Heart left ventricle (tissue), 16 donors: ENCODE measurements at regions not wholly inside any gene's neighbourhood (a gene's known extent, or its start where the extent isn't known, plus 50 kb on each side); places are given as distances from the start of the nearest gene placed in this dataset.
"Not testable (repeated sequence)": the region's sequence is repeated elsewhere in the genome, so short reads cannot be mapped to it uniquely, and the experiment has no call there.

Source experiments
- ATAC-seq, 4 donors: fragments of 200-7000 bp; cut with Tn5 transposase; one replicate each; pipeline ENCODE4 v1.9.1; 2020 to 2022; ENCODE audit warnings: moderate library complexity in 4 of 4, mild to moderate bottlenecking in 3 of 4, moderate number of reproducible peaks in 1 of 4
- DNase-seq, 5 donors: peaks; one replicate each; pipeline ENCODE4 v3.0.0-alpha.2; 2020
- H3K27ac ChIP-seq, 12 donors: fragments of 200-600 bp; sonication (generic) in 4 of 12; one replicate each; pipeline versions ENCODE4 v1.5.0 to v1.8.0; 2016 to 2022; ENCODE audit warnings: mild to moderate bottlenecking in 2 of 12
- H3K27me3 ChIP-seq, 9 donors: fragments of 200-600 bp; sonication (generic) in 2 of 9; one replicate each; pipeline versions ENCODE4 v1.5.1 to v1.8.0; 2016 to 2022; ENCODE audit warnings: mild to moderate bottlenecking in 3 of 9
- H3K36me3 ChIP-seq, 9 donors: fragments of 200-600 bp; sonication (generic) in 2 of 9; one replicate each; pipeline versions ENCODE4 v1.5.0 to v1.8.0; 2018 to 2022; ENCODE audit warnings: mild to moderate bottlenecking in 2 of 9
- H3K4me1 ChIP-seq, 12 donors: fragments of 200-600 bp; sonication (generic) in 4 of 12; one replicate each; pipeline versions ENCODE4 v1.5.0 to v1.8.0; 2016 to 2022; ENCODE audit warnings: mild to moderate bottlenecking in 3 of 12
- H3K4me3 ChIP-seq, 12 donors: fragments of 200-600 bp; sonication (generic) in 4 of 12; one replicate each; pipeline versions ENCODE4 v1.5.0 to v1.8.0; 2017 to 2022; ENCODE audit warnings: mild to moderate bottlenecking in 9 of 12, moderate library complexity in 4 of 12
- H3K9me3 ChIP-seq, 12 donors: fragments of 200-600 bp; sonication (generic) in 4 of 12; one replicate each; pipeline versions ENCODE4 v1.5.0 to v1.8.0; 2016 to 2022; ENCODE audit warnings: mild to moderate bottlenecking in 1 of 12
- CTCF ChIP-seq, 12 donors: fragments of 200-600 bp; sonication (generic) in 4 of 12; IDR thresholded peaks; one replicate each; pipeline versions ENCODE4 v1.5.0 to v1.8.0; 2018 to 2022; ENCODE audit warnings: antibody characterized with exemption in 12 of 12, mild to moderate bottlenecking in 5 of 12
- POLR2A ChIP-seq, 2 donors: fragments of 450-650 bp; IDR thresholded peaks; one replicate each; pipeline ENCODE4 v1.6.1; 2017; ENCODE audit warnings: antibody characterized with exemption in 2 of 2, mild to moderate bottlenecking in 2 of 2, moderate library complexity in 2 of 2
- WGBS, 4 donors: extraction: QIAGEN DNeasy Blood & Tissue Kit in 2 of 4; methylation state at CpG; one replicate each; pipeline versions ENCODE4 v1.1.5 to v1.1.7; 2013 to 2018; 5-methylcytosine and 5-hydroxymethylcytosine counted together
- intact Hi-C, 10 donors: fragments of 100-400 bp; cut with DNase I; formaldehyde crosslinking; loops; one replicate each; pipeline versions ENCODE4 v1.11.1 to v1.14.2; 2022
- donor health status: ischemic (EF 13 %, LVEDD 7.1; RV severe dilation, severe dysfunction).
- donor health status: healthy with polysubstance abuse.
- donor health status: DM: no; HTN: yes; CAD: no.
- donor health status: DM: no; HTN: no; CAD: no.
- donor health status: ischemic (EF 25% LVEDD 6.9; RV normal size, moderate dysfunction).
- donor health status: ischemic (EF 25% LVEDD 5.7; RV mildly dilated, moderate dysfunction).
- donor health status: healthy.
- donor health status: DM: yes; HTN: yes; CAD: no.
- donor health status: ischemic (EF 35%, LVEDD 5.7; RV mildly dilated, moderate dysfunction).
- donor health status: nonischemic (EF 11% LVEDD 7.7; RV severe dilation, severe dysfunction).
- donor health status: DM: yes; HTN: yes; CAD: no.
- donor health status: PGD.
- donor health status: ischemic (EF 29% LVEDD 5.4; RV normal size, mild dysfunction).
- donor health status: nonischemic (EF 23%, LVEDD 6.1; RV moderate dilation, normal function).

GRCh38 chr11:97909614-97910399 lies 1110.9 kb upstream of the CNTN5 start:
- WGBS, 4 donors, result 58 to 64% (median 59%) methylated on average over 7 of the region's 7 CpGs
- TF ChIP-seq POLR2A (IDR thresholded peaks at IDR 0.05), result no peak
- no peak for TF ChIP-seq CTCF (IDR thresholded peaks at IDR 0.05)

GRCh38 chr11:97912629-97913028 lies 1108.1 kb upstream of the CNTN5 start:
- intact Hi-C loops, result no loop called here
- H3K4me1 ChIP-seq, result no peaks in the 10 kb centered on the region
- no peak overlapping the region for H3K4me3 ChIP-seq
- H3K9me3 ChIP-seq, result no peaks in the 10 kb centered on the region
- 74 to 75% (median 75%) methylated on average over 3 of the region's 3 CpGs for WGBS, 4 donors
- no peaks in the 10 kb centered on the region for H3K27me3 ChIP-seq
- no peak for ATAC-seq
- DNase-seq, result no peak
- no peaks in the 10 kb centered on the region for H3K36me3 ChIP-seq
- TF ChIP-seq POLR2A (IDR thresholded peaks at IDR 0.05), result no peak
- no peak for TF ChIP-seq CTCF (IDR thresholded peaks at IDR 0.05)
- H3K27ac ChIP-seq, result no peak overlapping the region

More at GRCh38 chr11:97909614-97910399, 1110.9 kb upstream of the CNTN5 start:
- no peaks in the 10 kb centered on the region for H3K27me3 ChIP-seq
- no peaks in the 10 kb centered on the region for H3K9me3 ChIP-seq
- intact Hi-C loops, result no loop called here
- H3K4me3 ChIP-seq, result no peak overlapping the region
- no peak overlapping the region for H3K27ac ChIP-seq
- H3K36me3 ChIP-seq, result no peaks in the 10 kb centered on the region
- DNase-seq, result no peak
- ATAC-seq, result no peak
- H3K4me1 ChIP-seq, result no peaks in the 10 kb centered on the region

GRCh38 chr11:97922933-97923332 lies 1097.8 kb upstream of the CNTN5 start:
- DNase-seq, H3K27ac ChIP-seq, H3K36me3 ChIP-seq, ATAC-seq, H3K4me1 ChIP-seq, H3K4me3 ChIP-seq, H3K9me3 ChIP-seq, H3K27me3 ChIP-seq, intact Hi-C loops: not testable (repeated sequence)
- WGBS, 4 donors, result 88 to 96% (median 92%) methylated on average over 10 of the region's 10 CpGs

- 69 to 89% (median 83%) methylated on average over 5 of the region's 5 CpGs for WGBS, 4 donors
- intact Hi-C loops, result no loop called here
- ATAC-seq (no peak), DNase-seq (no peak)
- Histone ChIP-seq H3K27ac (no peak overlapping the region), H3K9me3 (no peaks in the 10 kb centered on the region), H3K4me1 (no peaks in the 10 kb centered on the region), H3K27me3 (no peaks in the 10 kb centered on the region), H3K36me3 (no peaks in the 10 kb centered on the region), H3K4me3 (no peak overlapping the region)
- TF ChIP-seq POLR2A (IDR thresholded peaks at IDR 0.05) (no peak), CTCF (IDR thresholded peaks at IDR 0.05) (no peak)
Measured at GRCh38 chr11:97934572-97935208, 1086.1 kb upstream of the CNTN5 start.
